Hematopoietic multipotent progenitor cell (in vitro differentiated cells): ENCODE measurements at regions not wholly inside any gene's neighbourhood (a gene's known extent, or its start where the extent isn't known, plus 50 kb on each side); places are given as distances from the start of the nearest gene placed in this dataset.
"Not testable (repeated sequence)": the region's sequence is repeated elsewhere in the genome, so short reads cannot be mapped to it uniquely, and the experiment has no call there.

Experiments
- DNase-seq, 3 donors: peaks; one replicate each; pipeline ENCODE4 v3.0.0-alpha.2; 2011 to 2015; ENCODE audit warnings: low read depth in 2 of 3, low spot score in 2 of 3

DNA sequence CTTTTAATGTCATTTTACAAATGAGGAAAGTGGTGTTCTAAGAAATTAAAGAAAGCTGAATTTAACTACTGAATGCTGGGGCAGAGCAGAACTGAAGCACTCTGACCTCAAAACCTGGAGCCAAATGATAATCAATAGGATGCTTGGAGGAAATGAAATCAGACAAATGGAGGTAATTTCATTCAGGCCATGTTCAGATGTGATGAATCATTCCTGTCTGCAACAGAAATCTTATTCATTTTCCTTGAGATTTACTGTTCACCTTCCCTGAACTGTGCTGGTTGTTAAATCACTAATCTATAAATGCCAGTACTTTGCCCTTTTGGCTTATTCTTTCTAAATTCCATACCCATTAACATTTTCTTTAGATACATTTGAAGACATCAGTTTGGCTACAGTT lies 85.6 kb upstream of the SNX7 start:
- no peak for DNase-seq

DNA sequence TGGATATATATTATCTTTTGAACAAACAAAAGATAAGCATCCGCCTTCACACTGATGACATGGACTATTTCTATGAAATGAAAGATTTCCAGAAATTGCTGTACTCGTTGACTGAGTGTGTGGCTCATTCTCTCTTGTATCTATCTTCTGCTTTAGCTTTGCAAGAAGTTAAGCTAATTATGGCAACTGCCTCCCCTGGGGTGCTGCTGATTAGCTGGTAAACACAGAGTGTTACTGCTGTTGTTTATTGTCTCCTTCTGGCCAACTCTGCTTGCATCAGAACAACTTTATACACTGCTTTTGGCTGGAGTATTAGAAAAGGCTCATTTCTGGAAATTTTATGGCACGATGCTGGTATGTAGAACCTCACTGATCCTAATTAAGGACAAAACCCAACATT lies 95.6 kb upstream of the SNX7 start:
- DNase-seq = no peak

DNA sequence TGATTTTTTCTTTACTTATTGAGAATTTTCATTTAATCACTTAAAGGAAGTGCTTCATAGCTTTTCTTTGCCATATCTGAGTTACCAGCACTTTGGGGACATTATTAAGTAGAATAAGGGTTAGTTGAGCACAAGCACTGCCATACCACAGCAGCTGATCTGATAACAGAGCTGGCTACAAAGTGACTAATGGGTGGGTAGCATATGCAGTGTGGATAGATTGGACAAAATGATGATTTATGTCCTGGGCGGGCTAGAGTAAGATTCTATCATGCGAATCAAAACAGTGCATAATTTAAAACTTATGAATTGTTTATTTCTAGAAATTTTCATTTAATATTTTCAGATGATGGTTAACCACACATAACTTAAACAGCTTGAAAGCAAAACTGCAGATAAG lies 102.2 kb upstream of the SNX7 start:
- no peak for DNase-seq

DNA sequence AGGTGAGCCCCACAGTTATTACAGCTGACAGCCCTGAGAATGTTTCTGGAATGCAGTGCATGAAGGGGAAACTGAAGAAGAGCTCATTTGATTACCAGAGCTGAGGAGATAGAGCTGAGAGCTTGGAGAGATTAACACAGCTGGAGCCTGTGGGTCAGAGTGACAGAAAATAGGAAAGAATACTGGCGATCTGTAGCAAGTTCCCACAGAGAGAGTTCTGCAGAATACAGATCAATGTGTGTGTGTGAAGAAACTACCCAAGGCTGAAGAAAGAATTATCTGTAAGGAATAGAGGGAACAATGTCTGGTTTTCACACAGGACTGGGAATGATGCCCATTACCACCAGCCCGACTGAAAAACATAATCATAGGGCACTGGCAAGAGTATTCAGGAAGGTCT lies 103.6 kb upstream of the SNX7 start:
- DNase-seq = no peak

DNA sequence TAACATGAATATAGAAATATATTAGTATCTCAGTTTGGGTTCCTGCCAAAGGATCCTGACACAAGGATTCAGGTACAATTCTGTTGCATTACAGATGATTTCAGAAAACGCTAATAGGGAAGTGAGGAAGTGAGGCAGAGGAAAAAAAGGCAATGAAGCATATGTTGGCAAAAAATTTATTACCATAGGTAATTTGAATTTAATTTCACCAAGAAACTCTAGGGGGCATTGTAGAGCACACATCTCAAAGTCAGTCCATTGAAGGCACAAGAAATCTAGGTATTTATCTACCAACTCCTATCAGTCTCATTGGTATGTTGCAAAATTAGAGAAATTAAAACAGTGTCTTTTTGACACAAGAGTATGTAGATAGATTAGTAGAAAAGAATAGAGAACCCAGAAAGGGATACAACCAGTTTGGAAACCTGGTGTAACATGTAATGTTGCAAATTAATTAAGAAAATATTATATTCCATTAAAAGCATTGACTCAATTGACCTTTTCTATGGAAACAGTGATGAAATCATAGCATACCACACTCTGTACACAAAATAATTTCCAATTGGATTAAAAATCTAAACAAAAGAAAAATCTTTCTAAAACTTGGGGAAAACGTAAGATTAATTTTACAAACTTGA lies 104.9 kb upstream of the SNX7 start:
- peak in 2 of 3 donors; percentile 3 to 28 for DNase-seq

DNA sequence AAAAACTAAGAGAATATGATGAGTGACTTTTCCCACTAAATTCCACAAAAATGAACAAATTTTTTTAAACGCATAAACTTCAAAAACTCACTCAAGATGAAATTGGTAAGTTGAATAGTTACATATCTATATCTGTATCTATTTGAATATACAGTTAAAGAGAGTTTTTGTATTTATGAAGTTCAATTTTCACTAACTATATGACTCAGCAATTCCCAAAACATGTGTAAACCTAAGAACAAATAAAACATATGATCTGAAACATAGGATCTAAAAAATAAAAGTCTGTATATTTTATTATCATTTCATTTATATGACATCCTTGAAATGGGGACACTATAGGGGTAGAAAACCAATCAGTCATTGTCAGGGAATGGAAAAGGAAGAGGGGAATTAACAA lies 105.7 kb upstream of the SNX7 start:
- DNase-seq = no peak

DNA sequence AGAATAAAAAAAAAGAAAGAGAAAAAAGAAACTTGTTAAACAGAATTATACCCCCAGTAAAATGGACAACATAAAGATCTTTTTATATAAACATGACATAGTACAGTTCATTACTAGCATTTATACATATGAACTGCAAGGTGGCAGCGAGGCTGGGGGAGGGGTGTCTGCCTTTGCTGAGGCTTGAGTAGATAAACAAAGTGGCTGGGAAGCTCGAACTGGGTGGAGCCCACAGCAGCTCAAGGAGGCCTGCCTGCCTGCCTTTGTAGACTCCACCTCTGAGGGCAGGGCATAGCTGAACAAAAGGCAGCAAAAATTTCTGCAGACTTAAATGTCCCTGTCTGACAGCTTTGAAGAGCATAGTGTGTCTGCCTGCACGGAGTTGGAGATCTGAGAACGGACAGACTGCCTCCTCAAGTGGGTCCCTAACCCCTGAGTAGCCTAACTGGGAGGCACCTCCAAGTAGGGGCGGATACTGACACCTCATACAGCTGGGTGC lies 108.9 kb upstream of the SNX7 start:
- not testable (repeated sequence) for DNase-seq

DNA sequence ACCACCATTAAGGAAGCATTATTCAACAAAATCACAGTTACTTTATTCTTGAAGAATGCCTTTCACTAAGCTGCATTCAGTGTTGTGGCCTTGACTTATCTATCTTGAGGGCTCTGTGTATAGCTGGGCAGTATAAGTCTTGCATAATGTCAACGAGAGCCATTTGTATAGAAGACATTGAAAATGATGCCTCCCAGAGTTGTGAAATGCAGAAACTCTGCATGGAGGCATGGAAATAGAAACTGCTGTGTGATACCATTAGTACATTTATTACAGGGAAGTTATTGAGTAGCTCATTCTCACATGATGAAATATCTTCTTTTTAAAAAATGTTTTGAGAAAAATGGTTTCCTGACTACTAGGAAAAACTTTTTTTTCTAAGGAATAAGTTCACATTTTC lies 111.4 kb upstream of the SNX7 start:
- no peak for DNase-seq

DNA sequence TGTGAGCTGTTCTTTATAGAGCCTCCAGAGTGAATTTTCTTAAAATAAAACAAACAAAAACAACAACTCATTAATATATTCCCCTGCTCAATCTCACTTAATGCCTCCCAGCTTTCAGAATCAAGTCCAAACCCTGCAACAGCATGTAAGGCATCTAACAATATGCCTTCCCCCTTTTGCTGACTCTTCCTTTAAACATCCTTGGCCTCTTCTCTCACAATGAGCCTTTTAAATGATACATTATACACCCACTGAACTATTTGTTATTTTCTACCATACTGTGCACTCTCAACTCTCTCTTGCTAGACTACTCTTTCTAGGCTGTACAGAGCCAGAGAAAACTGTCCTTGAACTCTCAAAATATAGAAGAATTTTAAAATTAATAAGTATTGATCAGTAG lies 115.2 kb upstream of the SNX7 start:
- DNase-seq = no peak

DNA sequence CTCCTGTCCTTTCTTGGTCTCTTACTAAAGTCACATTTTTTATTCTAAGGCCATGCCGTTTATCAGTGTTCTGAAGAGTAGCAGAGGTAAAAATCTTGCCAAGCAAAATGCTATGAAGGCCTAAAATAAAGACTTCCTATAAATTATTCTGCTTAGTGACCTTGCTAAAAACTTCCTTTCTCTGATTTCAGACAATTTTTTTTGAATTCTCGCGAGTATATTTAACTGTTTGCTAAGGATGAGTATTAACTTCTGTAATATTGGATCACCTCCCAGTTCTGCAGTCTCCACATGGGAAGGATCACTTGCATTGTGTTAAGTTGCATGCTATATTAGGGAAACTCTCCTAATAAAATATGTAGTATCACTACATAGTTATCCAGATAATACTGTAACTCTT lies 123.4 kb upstream of the SNX7 start:
- no peak for DNase-seq

DNA sequence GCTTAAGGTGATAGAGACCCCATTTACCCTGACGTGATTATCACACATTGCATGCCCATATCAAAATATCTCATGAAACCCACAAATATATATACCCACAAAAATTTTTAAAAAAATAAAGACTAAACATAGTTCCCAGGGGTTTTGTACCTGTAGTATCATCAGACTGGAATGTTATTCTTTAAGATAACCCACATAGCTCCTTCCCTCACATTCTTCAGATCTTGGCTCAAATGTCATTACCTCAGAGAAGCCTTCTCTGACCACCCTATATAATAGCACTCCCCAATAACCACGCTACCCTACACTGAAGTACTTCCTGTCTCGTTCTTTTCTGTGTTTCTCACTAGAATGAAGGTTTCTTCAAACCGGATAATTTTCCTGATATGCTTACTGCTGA lies 138.3 kb upstream of the SNX7 start:
- no peak for DNase-seq

DNA sequence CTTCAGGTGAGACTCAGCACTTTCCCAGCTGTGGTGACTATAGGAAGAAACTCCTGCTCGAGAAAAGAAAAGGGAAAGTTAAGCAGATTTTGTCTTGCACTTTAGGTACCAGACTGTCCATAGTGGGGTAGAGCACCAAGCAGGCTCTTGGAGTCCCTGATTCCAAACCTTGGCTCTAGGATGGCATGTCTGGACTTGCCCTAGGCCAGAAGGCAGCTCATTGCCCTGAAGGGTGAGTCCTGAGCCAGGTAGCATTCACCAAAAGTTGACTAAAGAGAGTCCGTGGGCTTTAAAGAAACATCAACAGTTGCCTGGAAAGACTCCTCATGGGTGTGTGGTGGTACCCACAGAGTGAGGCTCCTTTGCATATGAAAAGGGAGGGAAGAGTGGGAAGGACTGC lies 145.2 kb upstream of the SNX7 start:
- DNase-seq = no peak

DNA sequence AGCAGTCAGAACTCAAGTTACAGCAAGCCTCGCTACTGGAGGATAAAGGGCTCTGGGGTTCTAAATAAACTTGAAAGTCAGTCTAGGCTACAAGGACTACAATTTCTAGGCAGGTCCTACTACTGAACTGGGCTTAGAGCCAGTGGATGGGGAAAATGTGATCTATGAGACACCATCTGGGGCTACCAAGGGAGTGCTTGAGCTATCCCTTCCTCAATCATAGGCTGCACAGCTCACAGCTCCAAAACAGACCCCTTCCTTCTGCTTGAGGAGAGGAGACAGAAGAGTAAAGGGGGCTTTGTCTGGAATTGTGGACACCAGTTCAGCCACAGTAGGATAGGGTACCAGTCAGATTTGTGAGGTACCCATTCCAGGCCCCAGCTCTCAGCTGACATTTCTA lies 145.8 kb upstream of the SNX7 start:
- no peak for DNase-seq

DNA sequence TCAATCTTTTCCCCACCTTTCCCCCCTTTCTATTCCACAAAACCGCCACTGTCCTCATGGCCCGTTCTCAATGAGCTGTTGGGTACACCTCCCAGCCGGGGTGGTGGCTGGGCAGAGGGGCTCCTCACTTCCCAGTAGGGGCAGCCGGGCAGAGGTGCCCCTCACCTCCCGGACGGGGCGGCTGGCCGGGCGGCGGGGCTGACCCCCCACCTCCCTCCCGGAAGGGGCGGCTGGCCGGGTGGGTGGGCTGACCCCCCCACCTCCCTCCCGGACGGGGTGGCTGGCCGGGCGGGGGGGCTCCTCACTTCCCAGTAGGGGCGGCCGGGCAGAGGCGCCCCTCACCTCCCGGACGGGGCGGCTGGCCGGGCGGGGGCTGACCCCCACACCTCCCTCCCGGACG lies 149.3 kb upstream of the SNX7 start:
- DNase-seq = not testable (repeated sequence)

DNA sequence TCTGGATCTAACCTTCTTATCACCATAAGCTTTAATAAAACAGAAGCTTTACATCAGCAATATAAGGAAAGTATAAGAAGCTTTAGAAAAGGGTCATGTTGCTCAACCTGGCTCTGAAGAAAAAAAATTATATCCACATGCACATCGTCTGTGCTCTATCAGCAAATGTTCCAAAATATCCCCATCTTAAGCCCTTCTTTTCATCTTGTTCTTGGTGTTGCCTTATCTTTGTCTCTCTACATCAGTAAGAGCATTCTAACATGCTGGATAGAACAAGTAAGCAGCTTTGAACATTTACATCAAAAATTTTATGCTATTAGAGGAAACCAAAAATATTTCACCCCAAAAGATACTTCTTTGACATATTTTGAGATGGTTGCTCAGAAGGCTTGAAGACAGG lies 157.8 kb upstream of the SNX7 start:
- no peak for DNase-seq

DNA sequence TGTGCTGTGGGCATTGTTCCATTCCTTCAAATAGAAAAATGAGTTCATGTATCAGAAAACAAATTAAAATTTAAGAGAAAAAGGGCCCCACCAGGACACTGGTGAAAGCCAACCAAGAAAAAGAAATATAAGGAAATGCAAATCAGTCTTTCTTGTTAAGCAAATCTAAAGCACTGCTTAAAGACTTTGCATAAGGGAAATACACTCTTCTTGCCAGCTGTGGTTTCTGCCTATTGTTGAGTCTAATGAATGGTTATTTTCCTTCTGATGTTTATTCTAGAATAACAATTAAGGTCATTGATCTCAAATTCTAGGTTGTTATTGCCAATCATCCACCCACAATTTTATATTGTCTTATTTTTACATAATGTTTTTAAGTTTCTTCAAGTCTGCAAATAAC lies 158.6 kb upstream of the SNX7 start:
- DNase-seq = no peak

DNA sequence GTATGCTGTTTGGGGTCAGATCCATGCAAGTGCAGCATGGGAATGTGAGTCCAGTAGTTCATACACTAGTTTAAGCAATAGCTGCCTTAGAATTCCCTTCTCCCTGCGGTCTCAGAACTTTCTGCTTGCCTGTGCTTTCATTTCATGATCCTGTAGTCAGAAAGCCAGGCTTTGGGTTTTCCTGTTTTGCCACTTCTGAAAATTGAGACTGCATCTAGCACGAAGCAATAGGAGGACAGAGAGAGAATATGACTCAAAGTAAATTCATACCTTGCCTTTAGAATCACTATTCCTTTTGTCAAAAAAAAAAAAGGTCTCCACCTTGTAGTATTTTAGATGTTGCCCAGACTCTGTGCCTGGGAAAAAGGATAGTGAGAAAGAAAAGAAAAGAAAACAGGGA lies 161.2 kb upstream of the SNX7 start:
- DNase-seq = no peak

DNA sequence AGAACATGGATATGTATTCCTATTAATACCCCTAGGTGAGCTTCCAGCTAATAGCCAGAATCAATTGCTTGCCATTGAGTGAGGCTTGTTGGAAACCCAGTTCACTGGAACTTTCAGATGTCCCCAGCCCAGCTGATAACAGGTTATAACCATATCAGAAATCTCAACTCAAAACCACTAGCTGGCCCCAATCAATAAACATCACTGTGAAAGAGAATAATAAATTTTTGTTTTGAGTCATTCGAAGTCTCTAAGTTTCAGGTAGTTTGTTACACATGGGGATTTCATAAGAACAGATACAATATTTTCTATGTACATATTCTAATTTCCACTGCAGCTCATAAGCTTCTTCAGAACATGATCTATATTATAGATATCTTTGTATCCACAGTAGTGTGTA lies 162.9 kb upstream of the SNX7 start:
- no peak for DNase-seq

DNA sequence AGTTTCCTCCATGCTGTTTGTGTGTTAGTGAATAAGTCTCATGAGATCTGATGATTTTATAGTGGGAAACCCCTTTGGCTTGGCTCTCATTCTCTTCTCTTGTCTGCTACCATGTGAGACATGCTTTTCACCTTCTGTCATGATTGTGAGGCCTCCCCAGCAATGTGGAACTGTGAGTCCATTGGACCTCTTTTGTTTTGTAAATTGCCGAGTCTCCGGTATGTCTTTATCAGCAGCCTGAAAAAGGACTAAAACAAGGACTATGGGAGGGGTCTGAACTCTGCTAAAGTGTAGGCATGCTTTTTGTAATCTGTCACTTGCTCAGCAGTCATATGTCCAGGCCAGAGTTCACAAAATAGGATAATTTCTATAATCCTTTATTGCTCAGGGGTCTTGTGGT lies 164.0 kb upstream of the SNX7 start:
- DNase-seq = no peak

DNA sequence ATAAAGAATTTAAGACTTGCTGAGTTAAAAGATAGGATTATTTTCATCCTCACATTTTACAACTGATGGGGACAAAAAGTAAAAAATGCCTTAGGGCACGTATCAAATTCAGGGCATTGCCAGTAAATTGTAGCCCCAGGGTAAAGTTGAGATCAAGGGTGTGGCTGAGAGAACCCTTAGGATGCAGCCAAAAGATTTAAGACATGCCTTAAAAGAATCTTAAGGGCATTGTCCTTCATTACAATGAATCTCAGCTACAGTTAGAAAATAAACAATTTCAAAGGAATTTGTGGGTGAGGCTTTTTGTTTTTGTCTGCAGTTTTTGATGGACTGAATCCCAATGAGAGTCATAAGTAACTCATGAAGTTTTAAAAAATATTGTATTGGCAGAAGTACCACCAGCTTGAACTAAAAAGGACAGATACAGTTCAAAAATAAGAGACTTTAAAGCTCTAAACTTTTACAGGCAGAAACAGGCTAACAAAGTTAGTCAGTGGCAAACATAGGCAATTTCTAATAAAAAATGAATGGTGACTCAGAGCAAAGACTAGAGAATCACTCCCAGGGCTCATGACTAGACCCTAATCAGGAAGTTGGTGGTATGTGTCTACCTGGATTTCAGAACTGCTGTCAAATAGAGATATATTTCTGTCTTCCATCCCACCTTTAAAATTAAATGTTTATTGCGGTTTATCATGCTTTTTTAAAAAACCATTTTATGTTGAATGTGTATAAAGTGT lies 165.1 kb upstream of the SNX7 start:
- no peak for DNase-seq

DNA sequence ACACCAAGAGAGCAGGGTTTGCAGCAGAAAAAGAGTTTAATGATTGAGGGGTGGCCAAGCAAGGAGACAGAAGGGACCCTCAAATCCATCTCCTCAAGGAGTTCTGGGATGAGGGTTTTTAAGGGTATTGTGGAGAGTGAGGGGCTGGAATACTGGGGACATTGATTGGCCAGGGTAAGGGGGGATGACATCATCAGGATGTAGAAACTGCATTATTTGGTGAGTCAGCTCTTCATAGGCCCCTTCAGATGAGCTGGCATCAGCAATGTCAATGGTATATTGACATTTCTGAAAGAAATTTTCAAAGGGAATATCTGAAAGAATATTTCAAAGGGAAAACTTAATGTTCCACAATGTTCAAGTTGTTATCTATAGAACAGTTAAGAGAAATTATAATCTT lies 168.1 kb upstream of the SNX7 start:
- no peak for DNase-seq

DNA sequence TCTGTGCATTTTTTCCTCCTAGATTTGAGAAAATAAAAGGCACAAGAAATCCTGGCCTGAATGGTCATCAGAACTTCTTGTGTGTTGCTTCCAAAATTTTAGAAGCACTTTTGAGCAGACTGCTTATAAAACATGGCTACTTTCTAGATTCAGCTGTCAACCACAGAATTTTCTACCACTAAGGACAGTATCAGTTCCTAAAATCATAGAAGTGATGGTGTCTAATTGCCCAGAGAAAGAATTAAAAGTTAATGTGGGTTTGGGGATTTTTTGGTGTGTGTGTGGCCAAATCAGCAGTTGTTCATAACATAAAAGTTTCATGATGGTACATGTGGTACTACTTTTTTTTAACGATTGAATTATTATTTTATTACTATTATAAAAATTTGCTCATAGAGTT lies 171.4 kb upstream of the SNX7 start:
- no peak for DNase-seq

DNA sequence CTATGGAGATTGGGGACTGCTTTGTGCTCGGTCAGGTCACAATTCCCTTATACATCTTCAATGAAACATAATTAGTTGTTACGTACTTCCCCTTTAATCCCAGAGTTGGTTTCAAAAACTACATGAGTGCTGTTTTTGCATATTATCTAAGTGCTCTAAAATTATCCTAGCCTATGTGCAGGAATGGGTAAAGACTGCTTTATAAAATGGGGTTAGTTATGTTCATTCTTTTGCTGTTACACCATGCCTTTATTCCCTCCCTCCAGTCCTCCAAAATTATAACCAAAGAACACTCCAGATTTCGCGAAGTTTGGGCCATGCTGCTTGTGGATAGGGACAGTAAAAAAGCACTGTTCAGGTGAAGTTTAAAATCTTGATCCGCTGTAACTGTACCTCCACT lies 173.9 kb upstream of the SNX7 start:
- no peak for DNase-seq
